WTC11 (cell line): ENCODE measurements at regions not wholly inside any gene's neighbourhood (a gene's known extent, or its start where the extent isn't known, plus 50 kb on each side); places are given as distances from the start of the nearest gene placed in this dataset.

Experiments used
- CTCF ChIP-seq: fragments of 200-600 bp; IDR thresholded peaks from 2 replicates; pipeline ENCODE4 v1.8.0; 2022; ENCODE audit warnings: antibody characterized with exemption
- SMAD3 ChIP-seq: sonication (generic); formaldehyde crosslinking; IDR thresholded peaks from 2 replicates; pipeline ENCODE4 v1.8.0; 2022; ENCODE audit warnings: missing genetic modification reagents, mild to moderate bottlenecking, borderline replicate concordance
- SP1 ChIP-seq: sonication (generic); formaldehyde crosslinking; conservative IDR thresholded peaks from 2 replicates; pipeline ENCODE4 v1.8.1; 2022; ENCODE audit warnings: missing genetic modification reagents
- ZNF121 ChIP-seq: sonication (generic); formaldehyde crosslinking; IDR thresholded peaks from 2 replicates; pipeline ENCODE4 v1.8.0; 2023; ENCODE audit warnings: missing genetic modification reagents

DNA sequence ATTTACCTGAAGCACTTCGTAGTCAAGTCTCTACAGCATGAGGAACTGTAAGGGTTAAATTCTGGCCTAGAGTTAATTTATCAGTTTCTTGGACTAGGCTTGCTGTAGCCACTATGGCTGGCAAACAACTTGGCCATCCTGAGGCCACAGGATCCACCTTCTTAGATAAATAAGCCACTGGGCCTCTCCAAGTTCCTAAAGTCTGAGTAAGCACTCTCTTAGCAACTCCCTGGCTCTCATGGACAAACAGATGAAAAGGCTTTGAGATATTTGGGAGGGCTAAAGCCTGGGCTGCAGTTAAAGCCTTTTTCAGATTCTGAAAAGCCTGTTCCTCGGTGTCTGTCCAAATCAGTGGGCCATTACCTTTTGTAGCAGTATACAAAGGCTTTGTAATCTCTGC, 675.0 kb downstream of the TMEM121 start:
- TF ChIP-seq SP1 (CRISPR knock-in tag) (no peak), CTCF (no peak), ZNF121 (CRISPR knock-in tag) (no peak), SMAD3 (no peak)
